ENCODE measurements at regions not wholly inside any gene's neighbourhood (a gene's known extent, or its start where the extent isn't known, plus 50 kb on each side); places are given as distances from the start of the nearest gene placed in this dataset.

GRCh38 chr1:199042193-199042592 is 403.4 kb downstream of the PTPRC start:
- DNase-seq (ENCODE audit: low read depth in 1 of 2, low spot score in 2 of 2): no peak
- Histone ChIP-seq H3K27ac (no peak overlapping the region), H3K36me3 (no peaks in the 10 kb centered on the region), H3K4me3 (no peak overlapping the region), H3K9me3 (replicated peaks) (no peaks in the 10 kb centered on the region), H3K4me1 (replicated peaks) (no peaks in the 10 kb centered on the region), H3K27me3 (replicated peaks) (no peaks in the 10 kb centered on the region)

GRCh38 chr1:199044191-199044590 is 405.4 kb downstream of the PTPRC start:
- DNase-seq (ENCODE audit: low read depth in 1 of 2, low spot score in 2 of 2): no peak
- H3K27me3 ChIP-seq (replicated peaks): no peaks in the 10 kb centered on the region
- H3K36me3 ChIP-seq: no peaks in the 10 kb centered on the region
- H3K9me3 ChIP-seq (replicated peaks): no peaks in the 10 kb centered on the region
- H3K27ac ChIP-seq: no peak overlapping the region
- H3K4me1 ChIP-seq (replicated peaks): no peaks in the 10 kb centered on the region
- H3K4me3 ChIP-seq: no peak overlapping the region

DNA sequence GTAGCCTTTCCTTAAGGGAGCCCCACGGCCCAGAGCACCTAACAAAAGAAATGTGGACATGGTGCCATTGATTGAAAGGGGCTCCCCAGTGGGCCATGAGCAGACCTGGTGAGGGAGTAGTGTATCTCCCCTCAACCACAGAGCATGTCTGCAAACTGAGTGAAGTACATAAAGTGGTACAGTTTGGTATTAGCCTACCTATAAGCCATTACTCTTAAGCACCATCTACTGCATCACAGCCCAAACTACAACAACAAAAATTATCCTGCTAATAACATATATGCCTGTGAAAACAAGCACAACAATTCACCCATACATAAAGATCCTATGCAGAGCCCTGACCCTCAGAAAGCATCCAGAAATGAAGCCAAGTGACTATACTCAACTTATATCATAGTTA is 407.8 kb downstream of the PTPRC start:
- H3K36me3 ChIP-seq: no peaks in the 10 kb centered on the region
- no peaks in the 10 kb centered on the region for H3K4me1 ChIP-seq (replicated peaks)
- H3K27me3 ChIP-seq (replicated peaks): no peaks in the 10 kb centered on the region
- H3K4me3 ChIP-seq: no peak overlapping the region
- DNase-seq (ENCODE audit: low read depth in 1 of 2, low spot score in 2 of 2): no peak
- no peak overlapping the region for H3K27ac ChIP-seq
- no peaks in the 10 kb centered on the region for H3K9me3 ChIP-seq (replicated peaks)

DNA sequence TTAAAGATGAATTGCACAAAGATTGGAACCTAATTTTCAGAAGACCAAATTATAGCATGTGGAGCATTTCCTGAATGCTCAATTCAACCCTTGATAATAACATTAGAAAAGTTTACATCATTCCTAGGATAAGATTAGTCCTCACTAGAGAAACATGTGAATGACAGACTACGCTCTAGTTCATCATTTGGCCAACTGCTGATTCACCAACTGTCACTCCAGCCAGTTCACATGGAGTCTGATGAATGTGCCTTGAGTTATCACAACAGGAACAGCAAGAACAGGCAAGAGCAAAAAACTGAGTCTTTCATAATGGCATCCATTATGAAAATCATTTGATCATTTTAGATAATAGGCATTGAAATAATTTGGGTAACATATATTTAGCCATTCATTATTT is 415.9 kb downstream of the PTPRC start:
- Histone ChIP-seq H3K4me3 (no peak overlapping the region), H3K27me3 (replicated peaks) (no peaks in the 10 kb centered on the region), H3K36me3 (no peaks in the 10 kb centered on the region), H3K27ac (no peak overlapping the region), H3K9me3 (replicated peaks) (no peaks in the 10 kb centered on the region), H3K4me1 (replicated peaks) (no peaks in the 10 kb centered on the region)
- no peak for DNase-seq (ENCODE audit: low read depth in 1 of 2, low spot score in 2 of 2)

DNA sequence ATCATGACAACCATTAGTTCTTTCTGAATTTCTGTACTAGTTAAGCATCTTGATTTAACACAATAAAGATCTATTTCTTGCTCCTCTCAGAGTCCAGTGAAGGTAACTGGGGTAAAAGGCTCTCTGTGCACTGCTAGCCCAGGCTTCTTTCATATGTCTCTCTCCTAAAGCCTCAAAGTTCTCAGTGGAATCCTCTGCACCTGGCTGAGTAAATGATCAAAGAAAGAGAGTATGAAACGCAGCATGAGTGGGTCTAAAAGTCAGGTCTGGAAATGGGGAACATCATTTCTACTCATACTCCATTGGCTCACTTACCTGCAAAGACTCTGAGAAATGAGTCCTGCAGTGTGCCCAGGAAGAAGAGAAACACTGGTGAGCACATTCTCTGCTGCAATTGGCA is 418.5 kb downstream of the PTPRC start:
- H3K36me3 ChIP-seq: no peaks in the 10 kb centered on the region
- no peak overlapping the region for H3K27ac ChIP-seq
- H3K4me1 ChIP-seq (replicated peaks): no peaks in the 10 kb centered on the region
- no peak for DNase-seq (ENCODE audit: low read depth in 1 of 2, low spot score in 2 of 2)
- no peaks in the 10 kb centered on the region for H3K9me3 ChIP-seq (replicated peaks)
- no peaks in the 10 kb centered on the region for H3K27me3 ChIP-seq (replicated peaks)
- no peak overlapping the region for H3K4me3 ChIP-seq

DNA sequence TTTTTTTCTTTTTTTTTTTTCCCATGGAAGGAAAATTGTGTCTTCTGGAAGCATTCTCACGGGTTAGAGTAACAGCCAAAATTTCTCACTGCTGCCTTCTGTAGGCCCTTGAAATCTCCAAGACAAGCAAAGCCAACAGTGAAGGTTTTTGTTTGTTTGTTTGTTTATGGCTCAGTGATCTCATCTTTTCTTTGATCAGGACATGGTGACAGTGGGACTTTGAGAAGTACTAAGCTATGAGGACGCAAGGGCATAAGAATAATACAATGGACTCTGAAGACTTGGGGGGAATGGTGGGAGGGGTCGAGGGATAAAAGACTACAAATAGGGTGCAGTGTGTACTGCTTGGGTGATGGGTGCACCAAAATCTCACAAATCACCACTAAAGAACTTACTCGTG is 419.4 kb downstream of the PTPRC start:
- Histone ChIP-seq H3K4me1 (replicated peaks) (no peaks in the 10 kb centered on the region), H3K9me3 (replicated peaks) (no peaks in the 10 kb centered on the region), H3K27ac (no peak overlapping the region), H3K27me3 (replicated peaks) (no peaks in the 10 kb centered on the region), H3K36me3 (no peaks in the 10 kb centered on the region), H3K4me3 (no peak overlapping the region)
- no peak for DNase-seq (ENCODE audit: low read depth in 1 of 2, low spot score in 2 of 2)

GRCh38 chr1:199064971-199065370 is 426.1 kb downstream of the PTPRC start:
- Histone ChIP-seq H3K36me3 (no peaks in the 10 kb centered on the region), H3K4me3 (no peak overlapping the region), H3K27ac (no peak overlapping the region), H3K9me3 (replicated peaks) (no peaks in the 10 kb centered on the region), H3K27me3 (replicated peaks) (no peaks in the 10 kb centered on the region), H3K4me1 (replicated peaks) (no peaks in the 10 kb centered on the region)
- no peak for DNase-seq (ENCODE audit: low read depth in 1 of 2, low spot score in 2 of 2)

- H3K4me3 ChIP-seq: no peak overlapping the region
- no peaks in the 10 kb centered on the region for H3K36me3 ChIP-seq
- no peak overlapping the region for H3K27ac ChIP-seq
- H3K27me3 ChIP-seq (replicated peaks): no peaks in the 10 kb centered on the region
- H3K4me1 ChIP-seq (replicated peaks): no peaks in the 10 kb centered on the region
- no peak for DNase-seq (ENCODE audit: low read depth in 1 of 2, low spot score in 2 of 2)
- H3K9me3 ChIP-seq (replicated peaks): no peaks in the 10 kb centered on the region
Observed at GRCh38 chr1:199067483-199067882, 428.6 kb downstream of the PTPRC start.

- no peak for DNase-seq (ENCODE audit: low read depth in 1 of 2, low spot score in 2 of 2)
Observed at GRCh38 chr1:199071080-199071479, 432.2 kb downstream of the PTPRC start.

DNA sequence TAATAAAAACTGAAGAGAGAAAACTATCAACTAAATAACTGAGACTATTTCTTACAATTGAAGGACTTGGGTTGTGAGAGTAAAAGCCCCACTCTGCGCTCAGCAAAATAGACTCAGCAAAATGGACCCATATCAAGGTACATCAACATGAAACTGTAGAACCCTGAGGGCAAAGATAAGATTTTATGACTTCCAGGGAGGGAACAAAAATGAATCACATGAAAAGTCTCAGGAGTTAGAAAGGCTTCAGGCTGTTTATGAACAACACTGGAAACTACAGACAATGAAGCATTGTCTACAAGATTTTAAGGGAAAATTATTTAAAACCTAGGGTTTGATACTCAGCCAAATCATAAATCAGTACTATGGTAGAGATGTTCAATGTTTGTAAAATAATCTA is 434.3 kb downstream of the PTPRC start:
- Histone ChIP-seq H3K36me3 (no peaks in the 10 kb centered on the region), H3K27ac (no peak overlapping the region), H3K4me1 (replicated peaks) (no peaks in the 10 kb centered on the region), H3K4me3 (no peak overlapping the region), H3K9me3 (replicated peaks) (no peaks in the 10 kb centered on the region), H3K27me3 (replicated peaks) (no peaks in the 10 kb centered on the region)
- DNase-seq (ENCODE audit: low read depth in 1 of 2, low spot score in 2 of 2): no peak

More at GRCh38 chr1:199071080-199071479, 432.2 kb downstream of the PTPRC start:
- H3K27ac ChIP-seq: no peak overlapping the region
- no peaks in the 10 kb centered on the region for H3K27me3 ChIP-seq (replicated peaks)
- no peaks in the 10 kb centered on the region for H3K4me1 ChIP-seq (replicated peaks)
- no peaks in the 10 kb centered on the region for H3K9me3 ChIP-seq (replicated peaks)
- no peak overlapping the region for H3K4me3 ChIP-seq
- no peaks in the 10 kb centered on the region for H3K36me3 ChIP-seq

GRCh38 chr1:199075792-199076191 is 437.0 kb downstream of the PTPRC start:
- H3K9me3 ChIP-seq (replicated peaks): no peaks in the 10 kb centered on the region
- no peaks in the 10 kb centered on the region for H3K4me1 ChIP-seq (replicated peaks)
- no peak for DNase-seq (ENCODE audit: low read depth in 1 of 2, low spot score in 2 of 2)
- H3K27me3 ChIP-seq (replicated peaks): no peaks in the 10 kb centered on the region
- H3K4me3 ChIP-seq: no peak overlapping the region
- H3K36me3 ChIP-seq: no peaks in the 10 kb centered on the region
- no peak overlapping the region for H3K27ac ChIP-seq

DNA sequence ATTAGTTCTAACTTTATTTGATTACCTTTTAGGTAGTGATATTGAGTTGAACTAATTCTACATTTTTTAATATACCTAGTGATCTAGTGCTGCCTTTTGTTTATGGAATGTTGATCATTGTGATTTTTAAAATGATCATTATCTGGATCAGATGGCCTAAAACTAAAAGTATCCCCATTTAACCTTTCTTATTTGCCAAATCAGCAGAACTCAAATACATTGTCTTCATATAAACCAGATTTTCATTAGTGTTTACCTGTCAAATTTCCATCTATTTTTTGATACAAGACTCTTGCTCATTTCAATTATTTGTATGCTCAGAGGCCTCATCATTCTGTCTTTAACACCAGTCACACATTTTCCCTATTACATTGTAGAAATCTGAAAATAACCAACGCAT is 441.2 kb downstream of the PTPRC start:
- DNase-seq (ENCODE audit: low read depth in 1 of 2, low spot score in 2 of 2): no peak

GRCh38 chr1:199081739-199082138 is 442.9 kb downstream of the PTPRC start:
- no peak overlapping the region for H3K27ac ChIP-seq
- no peaks in the 10 kb centered on the region for H3K27me3 ChIP-seq (replicated peaks)
- H3K9me3 ChIP-seq (replicated peaks): no peaks in the 10 kb centered on the region

More for the DNA sequence above, 441.2 kb downstream of the PTPRC start:
- H3K27me3 ChIP-seq (replicated peaks): no peaks in the 10 kb centered on the region
- H3K9me3 ChIP-seq (replicated peaks): no peaks in the 10 kb centered on the region
- no peak overlapping the region for H3K4me3 ChIP-seq
- H3K27ac ChIP-seq: no peak overlapping the region
- H3K36me3 ChIP-seq: no peaks in the 10 kb centered on the region
- H3K4me1 ChIP-seq (replicated peaks): no peaks in the 10 kb centered on the region

DNA sequence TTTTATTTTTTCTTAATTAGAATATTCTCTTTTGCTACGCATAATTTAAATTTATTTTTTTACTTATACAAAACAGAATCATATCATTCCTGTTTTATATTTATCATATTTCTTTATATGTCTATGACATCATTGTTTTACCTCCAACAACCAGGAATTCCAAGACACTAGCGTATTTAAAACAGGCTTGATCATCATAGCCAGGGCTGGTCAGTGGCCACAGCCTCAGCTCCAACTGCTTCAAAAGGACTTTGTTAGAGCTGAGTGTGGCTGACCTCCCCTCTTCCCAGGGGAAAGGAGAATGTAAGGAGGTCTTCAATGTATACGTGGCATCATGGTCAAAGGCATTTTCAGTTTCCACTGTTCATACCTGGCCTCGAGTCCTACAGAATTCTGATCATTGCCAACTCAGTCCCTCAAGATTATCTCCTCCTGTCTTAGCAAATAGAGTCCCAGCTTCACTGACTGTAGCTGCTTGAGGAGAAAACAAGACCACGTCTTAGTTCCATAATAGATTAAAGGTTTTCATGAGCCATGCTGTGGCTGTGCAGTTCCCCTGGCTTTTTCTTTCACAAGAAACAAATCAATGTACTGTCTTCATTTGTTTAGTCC is 444.0 kb downstream of the PTPRC start:
- Histone ChIP-seq H3K36me3 (no peaks in the 10 kb centered on the region), H3K27ac (no peak overlapping the region), H3K4me3 (no peak overlapping the region), H3K27me3 (replicated peaks) (no peaks in the 10 kb centered on the region), H3K4me1 (replicated peaks) (no peaks in the 10 kb centered on the region), H3K9me3 (replicated peaks) (no peaks in the 10 kb centered on the region)
- no peak for DNase-seq (ENCODE audit: low read depth in 1 of 2, low spot score in 2 of 2)

More at GRCh38 chr1:199081739-199082138, 442.9 kb downstream of the PTPRC start:
- H3K4me1 ChIP-seq (replicated peaks): no peaks in the 10 kb centered on the region
- no peaks in the 10 kb centered on the region for H3K36me3 ChIP-seq
- H3K4me3 ChIP-seq: no peak overlapping the region
- DNase-seq (ENCODE audit: low read depth in 1 of 2, low spot score in 2 of 2): no peak

DNA sequence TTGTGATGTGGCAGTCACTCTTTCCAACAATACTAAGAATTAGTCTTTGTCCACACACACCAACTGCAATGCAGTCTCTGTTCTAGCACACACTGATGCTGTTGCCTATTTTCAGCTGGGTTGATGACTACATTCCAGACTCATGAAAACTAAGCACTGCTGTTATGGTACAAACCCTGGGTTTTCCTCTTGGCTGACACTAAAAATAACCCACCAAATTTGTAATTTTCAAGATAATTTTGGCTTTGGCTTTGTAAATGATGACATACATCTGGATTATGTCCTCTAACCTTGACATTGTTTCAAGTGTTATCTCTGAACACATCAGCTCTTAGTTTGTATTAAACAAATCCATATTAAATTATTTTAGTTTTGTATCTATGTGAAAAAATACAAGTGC is 444.8 kb downstream of the PTPRC start:
- H3K4me1 ChIP-seq (replicated peaks): no peaks in the 10 kb centered on the region
- no peaks in the 10 kb centered on the region for H3K27me3 ChIP-seq (replicated peaks)
- H3K36me3 ChIP-seq: no peaks in the 10 kb centered on the region
- H3K27ac ChIP-seq: no peak overlapping the region
- no peak for DNase-seq (ENCODE audit: low read depth in 1 of 2, low spot score in 2 of 2)
- no peaks in the 10 kb centered on the region for H3K9me3 ChIP-seq (replicated peaks)
- H3K4me3 ChIP-seq: no peak overlapping the region
